Endothelial cell of umbilical vein (primary cell): ENCODE measurements at regions not wholly inside any gene's neighbourhood (a gene's known extent, or its start where the extent isn't known, plus 50 kb on each side); places are given as distances from the start of the nearest gene placed in this dataset.

ENCODE experiments used
- BruUV-seq: library from RNA; stranded (reverse); fragments of 400-500 nt; replicated peaks from 2 replicates; lab custom pipeline; 2021; lab: Mats Ljungman, UMichigan
- CTCF ChIA-PET: fragments of 300-600, 350-600 bp; sonication (Branson Sonifier 250); formaldehyde crosslinking; loops from one replicate; lab custom pipeline; 2021; ENCODE audit warnings: antibody characterized with exemption, inconsistent platforms; lab: Charles Lee
- POLR2A ChIA-PET: fragments of 300-600, 350-600 bp; sonication (Branson Sonifier 250); formaldehyde crosslinking; loops from one replicate; lab custom pipeline; 2021; ENCODE audit warnings: antibody characterized with exemption, inconsistent platforms; lab: Charles Lee
- DNase-seq: peaks from one replicate; pipeline ENCODE4 v3.0.0-alpha.2; 2011; ENCODE audit warnings: low read depth, low spot score
- FAIRE-seq: peaks from 2 replicates; lab custom pipeline; 2011; peaks lifted over from hg19 to GRCh38; lab: Jason Lieb, UNC
- H2AFZ ChIP-seq: 2 replicates; pipeline ENCODE4 v1.6.0; 2012; ENCODE audit warnings: low read depth, low read length, control low read depth, inconsistent platforms
- H3K27ac ChIP-seq: 2 replicates; pipeline ENCODE4 v1.5.1; 2011; ENCODE audit warnings: low read depth, mild to moderate bottlenecking, control low read depth, low read length, moderate library complexity; ENCODE audit not compliant: insufficient read depth
- H3K27me3 ChIP-seq, 2 experiments: 2 replicates each; pipeline versions ENCODE4 v1.6.0 to v1.6.1; 2011; ENCODE audit warnings: low read length in 2 of 2, mixed read lengths in 1 of 2; ENCODE audit not compliant: control insufficient read depth in 2 of 2, insufficient read depth in 2 of 2
- H3K36me3 ChIP-seq, 2 experiments: 2 replicates in 1 of 2; 3 replicates in 1 of 2; pipeline ENCODE4 v1.5.1; 2011; ENCODE audit warnings: low read length in 2 of 2, mild to moderate bottlenecking in 1 of 2, moderate library complexity in 1 of 2; ENCODE audit not compliant: control insufficient read depth in 2 of 2, insufficient read depth in 2 of 2; ENCODE audit errors: extremely low read depth in 1 of 2
- H3K4me1 ChIP-seq: 3 replicates; pipeline ENCODE4 v1.5.1; 2011; ENCODE audit warnings: mild to moderate bottlenecking, low read length; ENCODE audit not compliant: control insufficient read depth, insufficient read depth; ENCODE audit errors: extremely low read depth
- H3K4me2 ChIP-seq: 2 replicates; pipeline ENCODE4 v1.6.1; 2011; ENCODE audit warnings: low read length, control low read depth, mixed read lengths; ENCODE audit not compliant: insufficient read depth
- H3K4me3 ChIP-seq, 3 experiments: fragments of 200-600 bp in 1 of 3; sonication (generic), shearing (Covaris generic) in 1 of 3; replicated peaks in 1 of 3; 2 replicates each; pipeline ENCODE4 v1.5.1; 2011 to 2016; ENCODE audit warnings: control low read depth in 3 of 3, low read length in 3 of 3, mild to moderate bottlenecking in 2 of 3, inconsistent platforms in 1 of 3, low read depth in 1 of 3, moderate library complexity in 1 of 3; ENCODE audit not compliant: insufficient read depth in 1 of 3
- H3K79me2 ChIP-seq: 2 replicates; pipeline ENCODE4 v1.6.0; 2012; ENCODE audit warnings: low read length, inconsistent platforms; ENCODE audit not compliant: control insufficient read depth, insufficient read depth
- H3K9ac ChIP-seq: replicated peaks from 2 replicates; pipeline ENCODE3; 2011; ENCODE audit warnings: low read length, control low read depth; ENCODE audit not compliant: insufficient read depth; ENCODE audit errors: extremely low read depth
- H3K9me1 ChIP-seq: replicated peaks from 3 replicates; pipeline ENCODE4 v1.6.0; 2011; ENCODE audit warnings: mild to moderate bottlenecking, low read length; ENCODE audit not compliant: control insufficient read depth, insufficient read depth; ENCODE audit errors: extremely low read depth
- H3K9me3 ChIP-seq: replicated peaks from 2 replicates; pipeline ENCODE4 v1.5.1; 2012; ENCODE audit warnings: low read length, inconsistent platforms; ENCODE audit not compliant: control insufficient read depth, insufficient read depth
- H4K20me1 ChIP-seq: replicated peaks from 2 replicates; pipeline ENCODE3; 2011; ENCODE audit warnings: mild to moderate bottlenecking, low read length; ENCODE audit not compliant: control insufficient read depth, insufficient read depth; ENCODE audit errors: extremely low read depth
- GATA2 ChIP-seq: IDR thresholded peaks from 2 replicates; pipeline ENCODE4 v1.7.0; 2011; ENCODE audit warnings: low read depth, mild to moderate bottlenecking, moderate library complexity, mixed read lengths, low read length; ENCODE audit not compliant: insufficient read length, insufficient read depth
- JUN ChIP-seq: IDR thresholded peaks from 2 replicates; pipeline ENCODE4 v1.6.1; 2011; ENCODE audit warnings: borderline replicate concordance, low read depth; ENCODE audit not compliant: insufficient read length, insufficient read depth
- MYC ChIP-seq: IDR thresholded peaks from one replicate; pipeline ENCODE4 v1.6.1; 2011; ENCODE audit warnings: mild to moderate bottlenecking, low read depth, low read length
- POLR2A ChIP-seq: IDR thresholded peaks from 2 replicates; pipeline ENCODE4 v1.6.1; 2012; ENCODE audit warnings: low read depth, mild to moderate bottlenecking, control low read depth, low read length
- POLR2AphosphoS5 ChIP-seq: IDR thresholded peaks from 2 replicates; pipeline ENCODE4 v1.6.1; 2012; ENCODE audit warnings: low read depth, mild to moderate bottlenecking, control low read depth, low read length, moderate library complexity; ENCODE audit not compliant: insufficient read depth
- dilution Hi-C: fragments of 300-500 bp; cut with MboI; formaldehyde crosslinking; loops from one replicate; pipeline ENCODE4 v1.15.0; 2019; ENCODE audit warnings: low sequenced_read_pairs; ENCODE audit not compliant: extremely low pct_ligation_motif_present
- intact Hi-C: fragments of 100-400 bp; cut with micrococcal nuclease; formaldehyde crosslinking; loops from one replicate; pipeline ENCODE4 v1.10.0; 2022
- TF ChIP-seq, protein P1 (sequence below): IDR thresholded peaks from 2 replicates; pipeline ENCODE4 v1.6.1; 2011; ENCODE audit not compliant: insufficient read depth, insufficient read length
- TF ChIP-seq, protein P2 (sequence below), 2 donors: IDR thresholded peaks; 1 replicate in 1 of 2; 2 replicates in 1 of 2; pipeline ENCODE4 v1.5.1; 2011; ENCODE audit warnings: low read length in 2 of 2, mild to moderate bottlenecking in 2 of 2, moderate library complexity in 2 of 2, control low read depth in 1 of 2, inconsistent platforms in 1 of 2, low read depth in 1 of 2; ENCODE audit not compliant: insufficient read depth in 1 of 2; ENCODE audit errors: extremely low read depth in 1 of 2

DNA sequence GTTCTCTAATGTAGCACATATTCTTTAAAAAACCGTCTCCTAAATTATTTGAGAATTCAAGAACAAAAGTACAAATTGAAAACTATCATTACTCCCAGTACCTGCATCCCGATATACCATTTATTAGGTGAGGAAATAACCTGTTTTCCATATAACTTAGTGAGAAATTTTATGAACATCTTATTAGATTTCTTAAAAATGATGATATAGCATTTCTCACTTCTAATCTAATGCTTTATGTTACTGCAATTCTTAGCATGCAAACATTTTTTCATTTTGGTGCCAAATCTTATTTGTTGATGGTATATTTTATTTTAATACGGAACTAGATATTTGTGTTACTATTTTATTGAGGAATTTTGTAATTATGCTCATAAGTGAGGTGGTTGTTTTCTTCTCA lies 1321.3 kb upstream of the SLC10A2 start:
- CTCF ChIA-PET, result no interaction called here

DNA sequence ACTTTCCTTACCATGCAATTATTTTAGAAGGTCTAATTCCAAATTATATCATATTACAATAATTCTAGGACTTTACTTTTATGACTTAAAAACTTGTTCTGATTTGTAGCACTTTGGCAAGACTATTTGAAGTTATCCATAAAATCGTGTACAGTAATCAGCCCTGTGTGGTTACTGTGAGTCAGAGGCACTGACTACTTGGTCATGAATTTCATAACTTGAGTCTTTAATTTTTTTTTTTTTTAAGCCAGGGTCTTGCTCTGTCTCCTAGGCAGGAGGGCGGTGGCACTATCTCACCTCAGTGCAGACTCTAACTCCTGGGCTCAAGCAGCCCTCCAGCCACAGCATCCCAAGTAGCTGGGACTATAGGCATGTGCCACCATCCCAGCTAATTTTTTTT lies 1319.2 kb upstream of the SLC10A2 start:
- no peak overlapping the region for H3K9ac ChIP-seq
- no peak for DNase-seq
- H3K27ac ChIP-seq, result no peak overlapping the region
- no peak overlapping the region for H2AFZ ChIP-seq
- H3K9me1 ChIP-seq, result no peaks in the 10 kb centered on the region
- no peaks in the 10 kb centered on the region for H3K27me3 ChIP-seq
- H3K4me3 ChIP-seq, result no peak overlapping the region
- ChIA-PET CTCF (no interaction called here), POLR2A (no interaction called here)
- H3K79me2 ChIP-seq, result no peaks in the 10 kb centered on the region
- H4K20me1 ChIP-seq, result no peaks in the 10 kb centered on the region
- no peaks in the 10 kb centered on the region for H3K4me1 ChIP-seq
- FAIRE-seq, result no peak
- TF ChIP-seq, protein P1, sequence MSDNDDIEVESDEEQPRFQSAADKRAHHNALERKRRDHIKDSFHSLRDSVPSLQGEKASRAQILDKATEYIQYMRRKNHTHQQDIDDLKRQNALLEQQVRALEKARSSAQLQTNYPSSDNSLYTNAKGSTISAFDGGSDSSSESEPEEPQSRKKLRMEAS, result no peak
- TF ChIP-seq POLR2AphosphoS5, result no peak
- TF ChIP-seq MYC, result no peak
- TF ChIP-seq POLR2A, result no peak
- TF ChIP-seq, protein P2, sequence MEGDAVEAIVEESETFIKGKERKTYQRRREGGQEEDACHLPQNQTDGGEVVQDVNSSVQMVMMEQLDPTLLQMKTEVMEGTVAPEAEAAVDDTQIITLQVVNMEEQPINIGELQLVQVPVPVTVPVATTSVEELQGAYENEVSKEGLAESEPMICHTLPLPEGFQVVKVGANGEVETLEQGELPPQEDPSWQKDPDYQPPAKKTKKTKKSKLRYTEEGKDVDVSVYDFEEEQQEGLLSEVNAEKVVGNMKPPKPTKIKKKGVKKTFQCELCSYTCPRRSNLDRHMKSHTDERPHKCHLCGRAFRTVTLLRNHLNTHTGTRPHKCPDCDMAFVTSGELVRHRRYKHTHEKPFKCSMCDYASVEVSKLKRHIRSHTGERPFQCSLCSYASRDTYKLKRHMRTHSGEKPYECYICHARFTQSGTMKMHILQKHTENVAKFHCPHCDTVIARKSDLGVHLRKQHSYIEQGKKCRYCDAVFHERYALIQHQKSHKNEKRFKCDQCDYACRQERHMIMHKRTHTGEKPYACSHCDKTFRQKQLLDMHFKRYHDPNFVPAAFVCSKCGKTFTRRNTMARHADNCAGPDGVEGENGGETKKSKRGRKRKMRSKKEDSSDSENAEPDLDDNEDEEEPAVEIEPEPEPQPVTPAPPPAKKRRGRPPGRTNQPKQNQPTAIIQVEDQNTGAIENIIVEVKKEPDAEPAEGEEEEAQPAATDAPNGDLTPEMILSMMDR (IDR thresholded peaks at IDR 0.05; ENCODE audit: extremely low read depth in 1 of 2, insufficient read depth in 1 of 2, low read depth in 1 of 2, low read length in 2 of 2), result no peak
- TF ChIP-seq JUN, result no peak
- no peaks in the 10 kb centered on the region for H3K36me3 ChIP-seq
- BruUV-seq, result no TSS peak
- no peaks in the 10 kb centered on the region for H3K9me3 ChIP-seq
- intact Hi-C loops (no loop called here), dilution Hi-C loops (no loop called here)
- H3K4me2 ChIP-seq, result no peak overlapping the region

More for the DNA sequence above, 1321.3 kb upstream of the SLC10A2 start:
- Histone ChIP-seq H3K9me1 (no peaks in the 10 kb centered on the region), H3K9me3 (no peaks in the 10 kb centered on the region), H3K9ac (no peak overlapping the region), H3K4me2 (no peak overlapping the region), H3K4me1 (no peaks in the 10 kb centered on the region), H4K20me1 (no peaks in the 10 kb centered on the region), H3K27me3 (no peaks in the 10 kb centered on the region), H3K27ac (no peak overlapping the region), H2AFZ (no peak overlapping the region), H3K4me3 (no peak overlapping the region), H3K36me3 (no peaks in the 10 kb centered on the region), H3K79me2 (no peaks in the 10 kb centered on the region)
- DNase-seq (no peak), FAIRE-seq (no peak)
- POLR2A ChIA-PET, result no interaction called here
- BruUV-seq, result no TSS peak
- dilution Hi-C loops (no loop called here), intact Hi-C loops (no loop called here)
- TF ChIP-seq JUN (no peak), GATA2 (no peak)
